Liver (tissue), 3 donors: ENCODE measurements at regions not wholly inside any gene's neighbourhood (a gene's known extent, or its start where the extent isn't known, plus 50 kb on each side); places are given as distances from the start of the nearest gene placed in this dataset.

Source experiments
- CTCF ChIP-seq: fragments of 150-350 bp; IDR thresholded peaks from 2 replicates; pipeline ENCODE4 v1.5.1; 2017; ENCODE audit warnings: improper control_type of control experiment, low read depth, low read length; ENCODE audit not compliant: missing input control
- EGR1 ChIP-seq, 2 donors: IDR thresholded peaks; 2 replicates each; pipeline ENCODE4 v1.6.1; 2016 to 2018; ENCODE audit warnings: antibody characterized with exemption in 2 of 2, low read depth in 2 of 2
- GABPA ChIP-seq, 2 donors: IDR thresholded peaks in 1 of 2; conservative IDR thresholded peaks in 1 of 2; 2 replicates each; pipeline ENCODE4 v1.6.1; 2016; ENCODE audit warnings: antibody characterized with exemption in 2 of 2, mild to moderate bottlenecking in 1 of 2, moderate library complexity in 1 of 2
- JUND ChIP-seq, 2 donors: IDR thresholded peaks; 2 replicates each; pipeline ENCODE4 v1.6.1; 2016; ENCODE audit warnings: antibody characterized with exemption in 2 of 2
- MAX ChIP-seq: IDR thresholded peaks from 2 replicates; pipeline ENCODE4 v1.6.1; 2016; ENCODE audit warnings: antibody characterized with exemption
- RAD21 ChIP-seq, 2 donors: IDR thresholded peaks; 2 replicates each; pipeline ENCODE4 v1.6.1; 2016; ENCODE audit warnings: antibody characterized with exemption in 2 of 2, mild to moderate bottlenecking in 2 of 2
- REST ChIP-seq: IDR thresholded peaks from 2 replicates; pipeline ENCODE4 v1.6.1; 2016; ENCODE audit warnings: antibody characterized with exemption, mild to moderate bottlenecking
- RXRA ChIP-seq, 2 donors: IDR thresholded peaks; 2 replicates each; pipeline ENCODE4 v1.6.1; 2017 to 2018; ENCODE audit warnings: antibody characterized with exemption in 2 of 2, mild to moderate bottlenecking in 1 of 2
- SP1 ChIP-seq: IDR thresholded peaks from 2 replicates; pipeline ENCODE4 v1.6.1; 2018; ENCODE audit warnings: antibody characterized with exemption, mild to moderate bottlenecking
- TAF1 ChIP-seq: conservative IDR thresholded peaks from 2 replicates; pipeline ENCODE4 v1.6.1; 2016; ENCODE audit warnings: antibody characterized with exemption, mild to moderate bottlenecking
- YY1 ChIP-seq: IDR thresholded peaks from 2 replicates; pipeline ENCODE4 v1.6.1; 2016; ENCODE audit warnings: antibody characterized with exemption, mild to moderate bottlenecking
- ZBTB33 ChIP-seq: IDR thresholded peaks from 2 replicates; pipeline ENCODE4 v1.6.1; 2016; ENCODE audit warnings: antibody characterized with exemption
- donor health status: healthy.
- donor health status: healthy.

GRCh38 chr18:78913395-78913794 lies 66.2 kb upstream of the SALL3 start:
- TF ChIP-seq ZBTB33 (no peak), CTCF (no peak), REST (no peak), RAD21 (IDR thresholded peaks at IDR 0.05) (no peak), TAF1 (no peak), SP1 (no peak), EGR1 (IDR thresholded peaks at IDR 0.05; ENCODE audit: low read depth in 2 of 2) (no peak), JUND (IDR thresholded peaks at IDR 0.05) (no peak), GABPA (IDR thresholded peaks at IDR 0.05 in 1 of 2, conservative IDR thresholded peaks at IDR 0.05 in 1 of 2) (no peak), MAX (no peak), RXRA (IDR thresholded peaks at IDR 0.05) (no peak), YY1 (no peak)
